ENCODE measurements at regions not wholly inside any gene's neighbourhood (a gene's known extent, or its start where the extent isn't known, plus 50 kb on each side); places are given as distances from the start of the nearest gene placed in this dataset.

GRCh38 chrX:110941906-110942305 is 146.3 kb upstream of the CHRDL1 start:
- TF ChIP-seq CTCF (IDR thresholded peaks at IDR 0.05), result no peak
- TF ChIP-seq POLR2AphosphoS5 (IDR thresholded peaks at IDR 0.05), result no peak
- no peak for TF ChIP-seq POLR2A (IDR thresholded peaks at IDR 0.05; ENCODE audit: low read depth)
- TF ChIP-seq EP300 (IDR thresholded peaks at IDR 0.05), result no peak
